Stimulated activated CD8-positive, alpha-beta memory T cell treated with anti-CD3 and anti-CD28 coated beads, Interleukin-4, amount 100 ng/mL, for 48 hours (primary cell): ENCODE measurements at regions not wholly inside any gene's neighbourhood (a gene's known extent, or its start where the extent isn't known, plus 50 kb on each side); places are given as distances from the start of the nearest gene placed in this dataset.
"Not testable (repeated sequence)": the region's sequence is repeated elsewhere in the genome, so short reads cannot be mapped to it uniquely, and the experiment has no call there.

Experiments used
- DNase-seq: peaks from one replicate; pipeline ENCODE4 v3.0.0-alpha.2; 2020

- no peak for DNase-seq
These were observed 346.1 kb downstream of the DCDC2C start for GRCh38 chr2:4049463-4049862.

DNA sequence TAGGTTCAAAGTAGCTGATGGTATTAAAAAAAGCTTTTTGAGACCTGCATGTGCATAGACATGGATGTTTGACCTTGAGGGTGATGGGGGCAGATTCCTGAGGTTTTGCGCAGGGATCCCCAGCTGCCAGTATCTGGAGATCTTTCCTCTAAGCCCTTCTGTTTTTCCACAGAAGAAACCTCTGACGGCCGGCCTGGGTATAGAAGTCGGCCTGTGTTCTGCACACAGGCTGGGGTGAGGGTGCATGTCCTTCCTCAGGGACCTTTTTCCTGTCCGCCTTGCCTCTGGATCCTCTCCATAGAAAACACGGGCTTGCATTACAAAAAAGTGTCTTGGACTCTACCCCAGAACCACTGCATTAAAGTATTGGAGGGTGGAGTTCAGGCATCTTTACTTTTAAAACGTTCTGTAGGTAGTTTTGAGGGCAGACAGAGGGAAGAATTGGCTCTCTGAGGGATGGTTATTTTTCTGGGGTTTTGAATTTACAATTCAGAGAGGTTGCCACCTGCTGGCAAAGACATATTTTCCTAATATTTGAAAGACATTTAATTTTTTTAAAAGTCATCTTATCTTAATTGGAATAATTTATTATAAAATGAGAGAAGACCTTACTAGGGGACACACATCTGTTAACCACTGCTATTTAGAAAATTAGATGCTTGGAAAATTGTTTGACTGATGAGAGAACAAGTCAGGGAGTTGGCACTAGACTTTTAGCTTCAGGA, 350.6 kb downstream of the DCDC2C start:
- DNase-seq, result no peak

DNA sequence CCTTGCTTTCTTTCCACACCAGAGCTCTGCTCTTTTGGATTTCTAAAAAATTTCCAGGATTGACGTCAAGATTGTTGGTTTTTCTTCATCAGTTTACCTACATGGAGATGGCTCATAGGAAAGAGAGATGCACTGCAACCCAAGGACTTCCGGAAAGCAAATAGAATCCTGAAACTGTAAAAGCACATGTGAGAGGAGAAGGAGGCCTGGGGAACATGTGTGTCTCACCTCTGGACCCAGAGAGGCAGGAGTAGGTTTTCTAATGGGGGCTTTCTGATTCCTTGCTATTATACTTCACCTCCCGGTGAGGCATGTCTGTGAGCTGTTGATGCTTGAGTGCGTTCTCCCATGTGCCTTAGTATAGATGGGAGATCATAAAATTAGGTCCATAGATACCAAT, 362.8 kb downstream of the DCDC2C start:
- no peak for DNase-seq

GRCh38 chr2:4073026-4073569, 369.7 kb downstream of the DCDC2C start:
- no peak for DNase-seq

GRCh38 chr2:4077017-4077416, 373.6 kb downstream of the DCDC2C start:
- no peak for DNase-seq

DNA sequence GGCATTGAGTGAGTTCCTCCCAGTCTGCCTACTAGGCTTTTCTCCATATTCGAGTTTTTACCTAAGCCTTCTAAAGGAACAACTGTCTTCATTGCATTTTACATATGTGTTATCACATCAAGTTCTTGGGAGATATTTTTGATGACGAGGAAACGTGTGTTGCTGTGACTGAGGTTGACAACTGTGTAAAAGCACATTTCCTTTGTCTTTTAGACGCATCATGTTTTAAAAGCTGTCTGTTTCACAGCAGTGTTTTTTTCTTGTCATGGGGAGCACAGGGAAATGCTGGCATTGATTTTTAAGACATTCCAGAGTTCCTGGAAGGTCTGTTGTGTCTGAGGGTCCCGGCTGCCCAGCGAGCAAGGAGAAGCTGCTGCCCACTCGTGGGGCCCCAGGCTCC, 381.8 kb downstream of the DCDC2C start:
- DNase-seq, result no peak

- no peak for DNase-seq
These were observed 387.6 kb downstream of the DCDC2C start for GRCh38 chr2:4090668-4091630.

GRCh38 chr2:4091869-4092268, 388.5 kb downstream of the DCDC2C start:
- no peak for DNase-seq

GRCh38 chr2:4094743-4095142, 391.4 kb downstream of the DCDC2C start:
- DNase-seq, result no peak

DNA sequence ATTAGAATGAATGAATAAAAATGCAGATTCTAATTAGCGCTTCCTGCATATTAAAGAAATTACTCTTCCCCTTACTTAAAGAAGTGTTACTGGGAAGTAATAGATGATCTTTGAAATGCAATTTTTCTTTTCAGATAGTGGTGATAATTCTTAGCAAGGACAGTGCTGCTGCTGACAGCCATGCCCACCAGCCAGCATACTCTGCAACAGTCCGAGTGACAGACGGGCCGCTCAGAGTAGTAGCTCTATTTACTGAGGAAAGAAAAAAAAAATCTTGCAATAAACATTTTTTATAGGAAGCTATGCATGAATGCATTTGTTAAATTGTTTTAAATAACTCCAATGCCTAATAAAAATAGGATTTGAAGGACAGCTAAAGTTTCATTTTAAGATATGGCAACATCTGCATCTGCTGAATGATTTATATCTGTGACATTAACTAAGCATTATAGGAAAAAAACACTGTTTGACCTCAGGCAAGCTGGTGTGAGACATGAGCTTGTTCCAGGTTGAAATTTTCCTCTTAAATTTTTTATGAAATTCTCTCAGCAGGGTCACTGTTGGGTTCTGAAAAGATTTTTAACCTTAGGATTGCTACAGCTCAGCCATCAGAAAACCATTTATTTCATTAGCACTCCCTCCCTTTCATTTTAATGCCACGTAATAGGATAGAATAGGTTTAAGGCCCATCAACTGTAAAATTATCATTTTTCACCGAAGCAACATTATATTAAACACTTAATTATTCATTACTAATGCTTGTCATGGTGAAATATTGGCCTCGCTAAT, 393.8 kb downstream of the DCDC2C start:
- DNase-seq, result no peak

DNA sequence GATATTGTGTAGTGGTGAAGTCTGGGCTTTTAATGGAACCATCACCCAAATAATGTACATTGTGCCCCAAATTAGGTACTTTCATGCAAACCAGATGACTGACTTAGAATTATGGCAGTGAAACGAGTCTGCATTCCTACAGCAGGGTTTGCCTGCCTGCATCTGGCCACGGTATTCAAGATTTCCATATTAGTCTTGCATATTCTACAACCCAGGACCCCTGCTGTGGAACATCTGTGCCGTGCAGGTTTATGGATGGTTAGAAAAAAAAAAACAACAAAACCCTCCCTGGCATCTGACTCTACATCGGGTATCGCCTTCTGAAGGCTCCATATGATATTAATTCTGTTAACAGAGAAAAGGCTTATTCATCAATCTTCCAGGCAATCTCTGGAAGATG, 394.8 kb downstream of the DCDC2C start:
- DNase-seq, result no peak

DNA sequence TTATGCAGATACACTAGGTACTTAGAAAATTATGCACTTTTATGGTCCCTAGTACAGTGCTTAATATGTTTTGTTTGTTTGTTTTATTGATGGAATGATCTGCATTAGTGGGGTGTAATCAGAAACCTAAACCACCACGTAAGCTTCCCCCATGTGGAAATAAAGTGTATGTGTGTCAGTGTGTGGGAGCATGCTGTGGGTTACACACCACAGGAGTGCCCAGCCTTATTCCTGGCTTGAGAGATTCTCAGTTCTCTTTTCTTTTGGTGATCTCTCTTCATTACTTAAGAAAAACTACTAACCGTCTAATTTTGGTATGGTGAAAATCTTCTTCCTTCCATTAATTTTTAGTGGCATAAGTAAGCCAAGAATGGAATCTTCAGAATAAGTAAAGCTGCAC, 398.6 kb downstream of the DCDC2C start:
- DNase-seq, result no peak

GRCh38 chr2:4107179-4107578, 403.8 kb downstream of the DCDC2C start:
- no peak for DNase-seq

DNA sequence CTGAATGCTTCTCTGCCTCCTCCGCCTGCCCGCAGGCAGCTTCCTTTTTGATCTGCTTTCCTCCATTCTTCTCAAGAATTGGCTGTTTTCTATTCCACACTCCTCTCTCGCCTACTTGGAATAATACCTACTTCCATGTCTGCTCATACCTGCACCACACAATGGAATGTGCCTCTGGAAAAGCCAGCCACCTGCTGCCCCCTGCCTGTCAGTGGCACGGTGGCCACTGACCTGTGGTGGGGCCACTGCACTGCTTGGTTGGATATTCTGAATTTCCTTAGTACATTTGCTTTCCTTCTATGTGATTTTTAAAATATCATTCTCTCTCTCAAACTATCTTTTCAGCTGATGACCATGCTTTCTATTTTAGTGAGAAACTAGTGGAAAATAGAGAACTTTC, 406.9 kb downstream of the DCDC2C start:
- no peak for DNase-seq

DNA sequence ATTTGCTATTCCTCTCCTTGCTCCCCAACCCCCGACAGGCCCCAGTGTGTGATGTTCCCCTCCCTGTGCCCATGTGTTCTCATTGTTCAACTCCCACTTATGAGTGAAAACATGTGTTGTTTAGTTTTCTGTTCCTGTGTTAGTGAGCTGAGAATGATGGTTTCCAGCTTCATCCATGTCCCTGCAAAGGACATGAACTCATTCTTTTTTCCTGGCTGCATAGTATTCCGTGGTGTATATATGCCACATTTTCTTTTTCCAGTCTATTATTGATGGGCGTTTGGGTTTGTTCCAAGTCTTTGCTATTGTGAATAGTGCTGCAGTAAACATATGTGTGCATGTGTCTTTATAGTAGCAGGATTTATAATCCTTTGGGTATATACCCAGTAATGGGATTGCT, 412.1 kb downstream of the DCDC2C start:
- not testable (repeated sequence) for DNase-seq

- no peak for DNase-seq
These were observed 419.4 kb downstream of the DCDC2C start for GRCh38 chr2:4122726-4123125.

DNA sequence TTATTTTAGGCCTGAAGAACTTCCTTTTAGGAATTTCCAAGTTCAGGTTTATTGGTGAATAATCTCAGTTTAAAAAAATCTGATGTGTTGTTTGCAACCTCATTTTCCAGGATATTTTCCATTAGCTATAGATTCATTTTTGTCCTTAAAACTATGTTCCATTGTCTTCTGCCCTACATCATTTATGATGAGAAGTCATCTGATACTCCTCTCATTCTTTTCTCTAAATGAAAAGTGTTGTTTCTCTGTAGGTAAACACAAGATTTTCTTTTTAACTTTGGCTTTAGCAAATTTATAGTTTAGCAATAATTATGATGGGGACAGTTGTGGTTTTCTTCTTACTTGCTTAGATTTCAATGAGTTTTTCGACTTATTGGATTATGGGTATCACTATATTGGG, 427.3 kb downstream of the DCDC2C start:
- DNase-seq, result no peak

DNA sequence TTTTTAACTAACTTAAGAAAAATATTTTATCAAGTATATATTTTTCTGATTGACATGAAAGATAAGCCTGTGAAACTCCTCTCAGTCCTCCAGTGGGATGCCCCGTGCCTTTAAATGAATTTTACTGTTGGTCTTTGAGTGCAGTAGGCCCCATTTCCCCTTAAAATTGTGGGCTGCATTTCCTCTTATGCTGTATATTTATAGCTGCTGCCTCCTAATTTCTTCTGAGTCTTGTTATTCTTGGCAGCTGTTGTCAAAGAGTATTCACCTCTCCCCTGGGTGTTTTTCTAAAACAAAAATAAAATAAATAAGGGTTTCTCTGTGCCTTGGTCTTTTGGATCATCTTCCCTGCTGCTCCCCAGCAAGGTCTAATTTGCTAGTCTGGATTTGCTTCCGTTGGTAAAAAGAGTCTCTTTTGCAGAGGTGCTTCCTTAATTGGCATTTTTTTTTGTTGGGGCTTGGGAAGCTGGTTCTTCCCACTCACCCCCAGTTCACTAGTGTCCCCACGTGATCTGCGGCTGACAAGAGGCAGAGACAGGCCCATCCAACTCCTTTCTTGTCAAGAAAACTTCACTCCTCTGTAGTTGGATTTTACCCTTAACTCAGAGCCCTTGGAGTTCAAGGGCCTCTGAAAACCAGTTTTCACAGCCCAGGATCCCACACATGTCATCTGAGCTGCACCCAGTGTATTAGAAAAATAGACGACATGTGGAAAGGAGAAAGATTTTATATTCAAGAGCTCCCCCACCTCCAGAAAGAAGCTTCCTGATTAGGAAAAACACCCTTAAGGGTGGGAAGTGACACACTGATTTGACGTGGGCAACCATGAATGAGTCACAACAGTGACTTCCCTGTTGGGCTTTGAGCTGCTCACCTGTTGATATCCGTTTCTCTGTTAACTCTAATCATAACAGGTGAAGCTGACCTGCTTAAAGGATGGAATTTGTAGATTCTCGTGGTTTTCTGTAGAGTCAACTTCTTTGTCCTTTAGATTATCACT, 431.5 kb downstream of the DCDC2C start:
- DNase-seq, result no peak

GRCh38 chr2:4135765-4136164, 432.4 kb downstream of the DCDC2C start:
- DNase-seq, result no peak

GRCh38 chr2:4139316-4139715, 435.9 kb downstream of the DCDC2C start:
- no peak for DNase-seq

DNA sequence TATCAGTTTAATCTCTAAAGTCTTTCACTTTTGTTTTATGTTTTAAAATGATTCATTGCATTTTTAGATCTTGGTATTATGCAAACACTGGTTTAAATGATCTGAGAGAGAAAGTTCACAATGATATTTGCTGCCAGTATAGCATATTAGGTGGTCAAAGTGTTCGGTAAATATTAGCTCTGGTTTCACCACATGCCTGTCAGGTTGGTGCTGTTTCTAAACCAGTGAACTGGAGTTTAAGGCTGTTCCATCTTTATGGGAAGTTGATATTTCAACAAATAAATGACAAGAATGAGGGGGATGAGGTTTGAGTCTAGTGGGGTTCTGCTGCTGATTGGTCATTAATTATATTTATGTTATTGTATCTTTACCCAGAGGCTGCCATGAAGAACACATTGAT, 436.4 kb downstream of the DCDC2C start:
- no peak for DNase-seq
